ENCODE measurements at regions not wholly inside any gene's neighbourhood (a gene's known extent, or its start where the extent isn't known, plus 50 kb on each side); places are given as distances from the start of the nearest gene placed in this dataset.

DNA sequence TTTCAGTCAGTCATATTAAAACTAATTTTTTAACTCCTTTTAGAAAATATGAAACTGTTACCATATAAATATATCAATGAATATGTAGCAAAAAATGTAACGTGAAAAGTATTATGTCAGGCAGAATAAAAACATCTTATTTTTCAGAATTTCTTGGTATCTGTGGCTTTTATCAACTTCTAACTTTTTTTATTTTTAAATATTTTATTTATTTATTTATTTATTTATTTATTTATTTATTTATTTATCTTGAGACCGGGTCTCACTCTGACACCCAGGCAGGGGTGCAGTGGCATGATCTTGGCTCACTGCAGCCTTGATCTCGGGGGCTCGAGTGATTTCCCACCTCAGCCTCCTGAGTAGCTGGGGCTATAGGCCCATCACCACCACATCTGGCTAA is 87.6 kb downstream of the C21orf91 start:
- Histone ChIP-seq H3K14ac (ENCODE audit: low read length in 2 of 2) (no peak overlapping the region), H3K9ac (ENCODE audit: low read length) (no peak overlapping the region), H3K4me3 (ENCODE audit: insufficient read depth in 1 of 2, low read depth in 1 of 2, low read length in 2 of 2) (no peak overlapping the region), H3K36me3 (ENCODE audit: control insufficient read depth in 1 of 2, insufficient read depth in 2 of 2, low read depth in 1 of 2, low read length in 2 of 2) (no peaks in the 10 kb centered on the region), H2BK120ac (ENCODE audit: low read depth, low read length) (no peak overlapping the region), H3K27me3 (ENCODE audit: control insufficient read depth in 1 of 2, insufficient read depth in 1 of 2, low read length in 2 of 2) (no peaks in the 10 kb centered on the region), H2BK5ac (ENCODE audit: low read depth, low read length, poor library complexity, severe bottlenecking) (no peak overlapping the region), H2BK15ac (ENCODE audit: low read depth, poor library complexity, severe bottlenecking) (no peak overlapping the region), H3K9me3 (ENCODE audit: control insufficient read depth, low read length) (no peaks in the 10 kb centered on the region), H2AK5ac (ENCODE audit: low read length, severe bottlenecking) (no peak overlapping the region), H2BK12ac (ENCODE audit: low read length in 2 of 2) (no peak overlapping the region), H4K91ac (ENCODE audit: low read length) (no peak overlapping the region), H3K79me1 (replicated peaks; ENCODE audit: low read length, poor library complexity, severe bottlenecking) (no peaks in the 10 kb centered on the region), H3K18ac (ENCODE audit: low read depth in 1 of 2, low read length in 2 of 2) (no peak overlapping the region), H2AFZ (ENCODE audit: low read depth, low read length) (no peak overlapping the region), H3K23ac (ENCODE audit: low read length in 2 of 2) (no peak overlapping the region), H3K4me2 (ENCODE audit: low read length, poor library complexity, severe bottlenecking) (no peak overlapping the region), H3K27ac (ENCODE audit: low read length, poor library complexity, severe bottlenecking) (no peak overlapping the region), H3K4ac (ENCODE audit: low read depth in 1 of 2, low read length in 2 of 2) (no peak overlapping the region), H4K8ac (ENCODE audit: low read length) (no peak overlapping the region), H3K4me1 (ENCODE audit: control insufficient read depth, insufficient read depth, low read depth, low read length) (no peaks in the 10 kb centered on the region)
- DNase-seq, result no peak
- WGBS, result 93% methylated on average over 3 of the region's 4 CpGs

DNA sequence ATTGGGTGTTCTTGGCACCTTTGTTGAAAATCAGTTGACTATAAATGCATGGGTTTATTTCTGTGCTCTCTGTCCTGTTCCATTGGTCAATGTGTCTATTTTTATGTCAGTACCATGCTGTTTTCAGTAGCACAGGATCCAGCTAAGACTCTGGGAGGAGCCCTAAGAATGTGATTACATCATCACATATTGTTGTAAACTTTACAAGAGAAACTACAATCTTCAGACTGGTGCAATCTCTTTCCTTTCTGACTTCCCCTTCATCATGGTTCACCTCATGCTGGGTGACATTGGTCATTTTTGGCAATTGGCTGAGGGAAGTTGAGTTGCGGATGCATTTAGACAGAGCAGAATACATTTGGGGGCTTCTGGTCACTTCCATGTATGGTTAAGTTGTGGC is 88.4 kb downstream of the C21orf91 start:
- no peak overlapping the region for H3K18ac ChIP-seq (ENCODE audit: low read depth in 1 of 2, low read length in 2 of 2)
- no peaks in the 10 kb centered on the region for H3K36me3 ChIP-seq (ENCODE audit: control insufficient read depth in 1 of 2, insufficient read depth in 2 of 2, low read depth in 1 of 2, low read length in 2 of 2)
- peak; percentile 48 for DNase-seq
- H4K8ac ChIP-seq (ENCODE audit: low read length), result no peak overlapping the region
- no peaks in the 10 kb centered on the region for H3K79me1 ChIP-seq (replicated peaks; ENCODE audit: low read length, poor library complexity, severe bottlenecking)
- no peak overlapping the region for H2BK12ac ChIP-seq (ENCODE audit: low read length in 2 of 2)
- H2AK5ac ChIP-seq (ENCODE audit: low read length, severe bottlenecking), result no peak overlapping the region
- 100% methylated on average over 1 of the region's 1 CpG for WGBS
- H3K4ac ChIP-seq (ENCODE audit: low read depth in 1 of 2, low read length in 2 of 2), result no peak overlapping the region
- H4K91ac ChIP-seq (ENCODE audit: low read length), result no peak overlapping the region
- no peak overlapping the region for H3K4me2 ChIP-seq (ENCODE audit: low read length, poor library complexity, severe bottlenecking)
- no peak overlapping the region for H2BK120ac ChIP-seq (ENCODE audit: low read depth, low read length)
- H3K23ac ChIP-seq (ENCODE audit: low read length in 2 of 2), result no peak overlapping the region
- H3K14ac ChIP-seq (ENCODE audit: low read length in 2 of 2), result no peak overlapping the region
- H2BK15ac ChIP-seq (ENCODE audit: low read depth, poor library complexity, severe bottlenecking), result no peak overlapping the region
- H3K9me3 ChIP-seq (ENCODE audit: control insufficient read depth, low read length), result no peaks in the 10 kb centered on the region
- H2AFZ ChIP-seq (ENCODE audit: low read depth, low read length), result no peak overlapping the region
- no peaks in the 10 kb centered on the region for H3K4me1 ChIP-seq (ENCODE audit: control insufficient read depth, insufficient read depth, low read depth, low read length)
- no peak overlapping the region for H3K9ac ChIP-seq (ENCODE audit: low read length)
- no peak overlapping the region for H3K27ac ChIP-seq (ENCODE audit: low read length, poor library complexity, severe bottlenecking)
- no peaks in the 10 kb centered on the region for H3K27me3 ChIP-seq (ENCODE audit: control insufficient read depth in 1 of 2, insufficient read depth in 1 of 2, low read length in 2 of 2)
- no peak overlapping the region for H2BK5ac ChIP-seq (ENCODE audit: low read depth, low read length, poor library complexity, severe bottlenecking)
- no peak overlapping the region for H3K4me3 ChIP-seq (ENCODE audit: insufficient read depth in 1 of 2, low read depth in 1 of 2, low read length in 2 of 2)

DNA sequence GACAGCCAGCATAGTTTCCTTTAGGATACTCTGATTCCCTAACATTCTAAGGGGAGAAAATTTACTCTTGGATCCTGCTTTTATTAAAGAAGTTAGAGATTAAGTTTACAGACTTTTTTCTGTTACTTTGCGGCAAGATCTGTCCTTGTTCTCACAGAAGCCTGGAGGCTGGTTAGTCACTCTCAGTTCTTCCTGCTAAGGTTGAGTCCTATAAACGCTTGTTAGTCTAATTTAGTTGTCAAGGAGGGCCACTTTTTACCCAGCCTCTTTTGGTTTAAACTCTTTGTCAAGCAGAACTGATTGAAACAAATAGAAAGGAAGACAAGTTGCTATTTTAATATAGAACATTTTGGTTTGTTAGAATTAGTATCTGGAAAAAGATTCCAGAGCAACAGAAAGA is 89.7 kb downstream of the C21orf91 start:
- Histone ChIP-seq H2BK15ac (ENCODE audit: low read depth, poor library complexity, severe bottlenecking) (no peak overlapping the region), H2BK12ac (ENCODE audit: low read length in 2 of 2) (no peak overlapping the region), H3K9me3 (ENCODE audit: control insufficient read depth, low read length) (no peaks in the 10 kb centered on the region), H4K8ac (ENCODE audit: low read length) (no peak overlapping the region), H3K18ac (ENCODE audit: low read depth in 1 of 2, low read length in 2 of 2) (no peak overlapping the region), H3K36me3 (ENCODE audit: control insufficient read depth in 1 of 2, insufficient read depth in 2 of 2, low read depth in 1 of 2, low read length in 2 of 2) (no peaks in the 10 kb centered on the region), H3K9ac (ENCODE audit: low read length) (no peak overlapping the region), H3K4me2 (ENCODE audit: low read length, poor library complexity, severe bottlenecking) (no peak overlapping the region), H3K27me3 (ENCODE audit: control insufficient read depth in 1 of 2, insufficient read depth in 1 of 2, low read length in 2 of 2) (no peaks in the 10 kb centered on the region), H2AFZ (ENCODE audit: low read depth, low read length) (no peak overlapping the region), H2AK5ac (ENCODE audit: low read length, severe bottlenecking) (no peak overlapping the region), H4K91ac (ENCODE audit: low read length) (no peak overlapping the region), H3K4ac (ENCODE audit: low read depth in 1 of 2, low read length in 2 of 2) (no peak overlapping the region), H2BK120ac (ENCODE audit: low read depth, low read length) (no peak overlapping the region), H3K14ac (ENCODE audit: low read length in 2 of 2) (no peak overlapping the region), H3K4me1 (ENCODE audit: control insufficient read depth, insufficient read depth, low read depth, low read length) (no peaks in the 10 kb centered on the region), H3K4me3 (ENCODE audit: insufficient read depth in 1 of 2, low read depth in 1 of 2, low read length in 2 of 2) (no peak overlapping the region), H3K23ac (ENCODE audit: low read length in 2 of 2) (no peak overlapping the region), H3K79me1 (replicated peaks; ENCODE audit: low read length, poor library complexity, severe bottlenecking) (no peaks in the 10 kb centered on the region), H3K27ac (ENCODE audit: low read length, poor library complexity, severe bottlenecking) (no peak overlapping the region), H2BK5ac (ENCODE audit: low read depth, low read length, poor library complexity, severe bottlenecking) (no peak overlapping the region)
- no peak for DNase-seq
- WGBS, result 73% methylated on average over 2 of the region's 2 CpGs

DNA sequence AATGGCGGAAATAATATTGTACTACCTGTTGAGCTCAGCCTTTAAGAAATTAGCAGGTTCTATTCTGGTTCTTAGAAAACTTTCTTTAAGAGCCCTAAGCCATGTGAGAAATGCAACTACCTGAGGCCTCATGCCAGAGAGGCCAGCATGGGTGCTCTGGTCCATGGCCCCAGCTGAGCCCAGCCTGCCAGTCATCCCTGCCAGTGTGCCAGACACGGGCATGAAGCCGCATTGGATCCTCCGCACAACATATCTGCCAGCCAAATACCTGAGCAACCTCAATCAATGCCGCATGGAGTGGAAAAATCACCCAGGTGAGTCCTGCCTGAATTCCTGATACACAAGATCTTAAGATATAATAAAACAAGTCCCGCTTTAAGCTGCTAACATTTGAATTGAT is 91.8 kb downstream of the C21orf91 start:
- no peak overlapping the region for H3K27ac ChIP-seq (ENCODE audit: low read length, poor library complexity, severe bottlenecking)
- no peaks in the 10 kb centered on the region for H3K9me3 ChIP-seq (ENCODE audit: control insufficient read depth, low read length)
- H3K27me3 ChIP-seq (ENCODE audit: control insufficient read depth in 1 of 2, insufficient read depth in 1 of 2, low read length in 2 of 2), result no peaks in the 10 kb centered on the region
- WGBS, result 81% methylated on average over 6 of the region's 6 CpGs
- H3K4me2 ChIP-seq (ENCODE audit: low read length, poor library complexity, severe bottlenecking), result no peak overlapping the region
- H2AFZ ChIP-seq (ENCODE audit: low read depth, low read length), result no peak overlapping the region
- no peak overlapping the region for H3K9ac ChIP-seq (ENCODE audit: low read length)
- no peak overlapping the region for H4K91ac ChIP-seq (ENCODE audit: low read length)
- H3K79me1 ChIP-seq (replicated peaks; ENCODE audit: low read length, poor library complexity, severe bottlenecking), result no peaks in the 10 kb centered on the region
- H3K4me3 ChIP-seq (ENCODE audit: insufficient read depth in 1 of 2, low read depth in 1 of 2, low read length in 2 of 2), result no peak overlapping the region
- H3K23ac ChIP-seq (ENCODE audit: low read length in 2 of 2), result no peak overlapping the region
- H2BK120ac ChIP-seq (ENCODE audit: low read depth, low read length), result no peak overlapping the region
- no peaks in the 10 kb centered on the region for H3K4me1 ChIP-seq (ENCODE audit: control insufficient read depth, insufficient read depth, low read depth, low read length)
- H2BK12ac ChIP-seq (ENCODE audit: low read length in 2 of 2), result peak overlapping the region in 1 of 2 experiments; percentile 68
- no peak overlapping the region for H2BK15ac ChIP-seq (ENCODE audit: low read depth, poor library complexity, severe bottlenecking)
- no peak overlapping the region for H3K4ac ChIP-seq (ENCODE audit: low read depth in 1 of 2, low read length in 2 of 2)
- H2AK5ac ChIP-seq (ENCODE audit: low read length, severe bottlenecking), result no peak overlapping the region
- H4K8ac ChIP-seq (ENCODE audit: low read length), result no peak overlapping the region
- no peak overlapping the region for H3K14ac ChIP-seq (ENCODE audit: low read length in 2 of 2)
- H3K18ac ChIP-seq (ENCODE audit: low read depth in 1 of 2, low read length in 2 of 2), result no peak overlapping the region
- no peak overlapping the region for H2BK5ac ChIP-seq (ENCODE audit: low read depth, low read length, poor library complexity, severe bottlenecking)
- no peak for DNase-seq
- no peaks in the 10 kb centered on the region for H3K36me3 ChIP-seq (ENCODE audit: control insufficient read depth in 1 of 2, insufficient read depth in 2 of 2, low read depth in 1 of 2, low read length in 2 of 2)

All from mesenchymal stem cell (in vitro differentiated cells and primary cell).